HUES6 (cell line): ENCODE measurements at regions not wholly inside any gene's neighbourhood (a gene's known extent, or its start where the extent isn't known, plus 50 kb on each side); places are given as distances from the start of the nearest gene placed in this dataset.

Source experiments
- H3K27ac ChIP-seq: 2 replicates; pipeline ENCODE4 v1.7.0; 2013; ENCODE audit warnings: low read depth, mild to moderate bottlenecking, low read length, inconsistent platforms
- H3K27me3 ChIP-seq: 2 replicates; pipeline ENCODE4 v1.6.1; 2013; ENCODE audit warnings: low read length; ENCODE audit not compliant: control insufficient read depth, insufficient read depth
- H3K36me3 ChIP-seq: 2 replicates; pipeline ENCODE4 v1.6.1; 2013; ENCODE audit warnings: low read length; ENCODE audit not compliant: control insufficient read depth, insufficient read depth
- H3K4me1 ChIP-seq: 2 replicates; pipeline ENCODE4 v1.6.1; 2013; ENCODE audit warnings: low read length; ENCODE audit not compliant: control insufficient read depth, insufficient read depth
- H3K4me3 ChIP-seq: 2 replicates; pipeline ENCODE4 v1.5.1; 2013; ENCODE audit warnings: low read depth, low read length
- H3K9ac ChIP-seq: one replicate; pipeline ENCODE4 v1.6.1; 2013; ENCODE audit warnings: mild to moderate bottlenecking, low read length
- H3K9me3 ChIP-seq: 2 replicates; pipeline ENCODE4 v1.6.1; 2013; ENCODE audit warnings: low read depth, low read length; ENCODE audit not compliant: control insufficient read depth, insufficient read depth

GRCh38 chr4:71125137-71125536 is 131.7 kb downstream of the DCK start:
- H3K4me1 ChIP-seq: no peaks in the 10 kb centered on the region
- no peaks in the 10 kb centered on the region for H3K36me3 ChIP-seq
- H3K27me3 ChIP-seq: no peaks in the 10 kb centered on the region
- H3K27ac ChIP-seq: no peak overlapping the region
- H3K9ac ChIP-seq: no peak overlapping the region
- H3K4me3 ChIP-seq: no peak overlapping the region
- peaks cover 6% of the 10 kb centered on the region; the same call in 1 of the 2 replicates for H3K9me3 ChIP-seq

- no peaks in the 10 kb centered on the region for H3K9me3 ChIP-seq
- H3K27ac ChIP-seq: no peak overlapping the region
- H3K9ac ChIP-seq: no peak overlapping the region
- no peaks in the 10 kb centered on the region for H3K36me3 ChIP-seq
- H3K4me1 ChIP-seq: no peaks in the 10 kb centered on the region
- no peaks in the 10 kb centered on the region for H3K27me3 ChIP-seq
- H3K4me3 ChIP-seq: no peak overlapping the region
These were observed 133.3 kb downstream of the DCK start for GRCh38 chr4:71126719-71127118.

DNA sequence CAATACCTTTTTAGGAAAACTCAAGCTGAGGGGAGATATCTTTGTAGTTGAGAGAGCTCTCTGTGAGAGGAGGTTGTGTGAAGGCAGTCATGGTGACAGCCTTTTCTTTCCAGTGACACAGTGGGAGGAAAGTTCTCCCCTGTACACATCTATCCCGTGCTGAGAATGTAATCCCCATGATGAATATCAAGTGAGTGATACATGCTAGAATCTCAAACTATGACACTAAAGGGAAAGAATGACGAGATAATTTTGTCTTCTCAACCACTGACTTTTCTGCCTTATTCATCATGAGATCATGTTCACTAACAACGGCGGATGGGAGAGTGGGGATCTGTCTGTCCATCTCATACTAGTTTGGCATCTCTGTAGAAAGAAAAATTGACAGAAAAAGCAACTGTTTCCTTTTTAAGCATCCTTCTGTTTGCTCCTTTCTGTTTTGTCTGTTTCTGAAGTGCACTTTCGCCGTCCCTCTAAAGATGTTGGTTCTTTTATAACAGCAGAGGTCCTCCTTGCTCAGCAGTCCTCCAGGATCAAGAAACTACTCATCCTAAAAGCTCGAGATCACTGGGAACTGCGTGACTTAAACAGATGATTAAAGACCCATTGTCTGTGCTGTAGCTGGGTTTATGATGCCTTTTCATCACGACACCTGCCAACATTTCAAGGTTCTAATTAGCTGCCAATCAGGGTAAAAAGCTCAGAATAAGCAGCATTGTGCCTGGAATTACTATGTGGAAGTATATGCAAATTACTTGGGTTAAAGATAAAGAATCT is 137.6 kb downstream of the DCK start:
- Histone ChIP-seq H3K27ac (no peak overlapping the region), H3K36me3 (no peaks in the 10 kb centered on the region), H3K4me1 (no peaks in the 10 kb centered on the region), H3K9me3 (no peaks in the 10 kb centered on the region), H3K4me3 (no peak overlapping the region), H3K27me3 (no peaks in the 10 kb centered on the region), H3K9ac (no peak overlapping the region)

DNA sequence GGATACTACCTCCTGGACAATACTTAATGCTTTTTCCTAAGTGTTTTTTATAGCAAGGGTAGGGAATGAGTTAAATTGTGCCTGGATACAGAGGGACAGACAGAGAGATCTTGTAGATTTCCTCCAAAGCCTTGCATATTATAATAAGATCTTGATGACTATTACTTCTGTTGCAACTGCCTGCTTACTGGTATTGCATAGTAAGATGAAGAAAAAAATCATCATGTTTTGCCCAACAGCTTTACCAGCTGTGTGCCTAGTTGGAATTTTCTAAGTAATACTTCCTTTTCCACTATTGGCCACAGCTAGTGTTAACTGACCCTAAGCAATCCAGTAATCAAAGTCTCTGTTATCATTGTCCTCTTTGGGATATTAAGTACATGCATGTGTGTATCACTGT is 139.0 kb downstream of the DCK start:
- no peak overlapping the region for H3K27ac ChIP-seq
- no peaks in the 10 kb centered on the region for H3K36me3 ChIP-seq
- no peaks in the 10 kb centered on the region for H3K9me3 ChIP-seq
- H3K9ac ChIP-seq: no peak overlapping the region
- no peaks in the 10 kb centered on the region for H3K4me1 ChIP-seq
- H3K4me3 ChIP-seq: no peak overlapping the region
- H3K27me3 ChIP-seq: no peaks in the 10 kb centered on the region

DNA sequence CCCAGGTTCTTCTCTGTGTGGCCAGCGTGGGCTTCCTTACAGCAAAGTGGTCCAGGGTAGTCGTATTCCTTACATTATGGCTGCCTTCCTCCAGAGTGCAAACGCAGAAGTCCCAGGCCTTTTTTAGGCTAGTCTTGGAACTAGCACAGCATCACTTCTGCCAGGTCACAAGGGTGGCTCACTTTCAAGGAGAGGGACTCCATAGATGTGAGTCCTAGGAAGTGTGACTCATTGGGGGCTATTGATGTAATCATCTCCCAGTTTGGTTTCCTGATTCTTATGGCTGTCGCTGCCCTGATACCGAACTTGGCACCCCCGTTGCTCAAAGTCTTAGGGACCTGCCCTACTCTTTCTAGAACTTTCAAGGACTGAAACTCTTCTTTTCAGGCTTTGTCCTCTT is 140.0 kb downstream of the DCK start:
- no peak overlapping the region for H3K4me3 ChIP-seq
- H3K9ac ChIP-seq: no peak overlapping the region
- H3K9me3 ChIP-seq: no peaks in the 10 kb centered on the region
- H3K4me1 ChIP-seq: no peaks in the 10 kb centered on the region
- no peak overlapping the region for H3K27ac ChIP-seq
- no peaks in the 10 kb centered on the region for H3K36me3 ChIP-seq
- no peaks in the 10 kb centered on the region for H3K27me3 ChIP-seq

DNA sequence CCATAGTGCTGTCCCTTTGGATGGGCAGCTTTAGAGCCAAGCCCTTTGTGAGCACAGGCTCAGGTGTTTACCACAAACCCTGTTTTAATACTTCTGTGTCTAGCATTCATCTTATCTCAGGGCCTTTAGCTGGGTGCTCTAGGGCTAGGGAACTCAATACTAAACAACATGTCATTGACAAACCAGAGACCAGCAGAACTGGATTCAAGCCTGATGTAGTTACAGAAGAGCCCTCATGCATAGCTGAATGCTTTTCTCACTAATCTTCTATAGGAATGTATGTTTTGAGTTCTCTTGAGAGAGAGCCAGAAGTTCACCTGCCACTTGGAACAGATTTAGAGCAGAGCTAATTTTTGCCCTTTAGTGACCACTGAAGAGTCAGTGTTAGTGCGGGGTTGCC is 142.6 kb downstream of the DCK start:
- no peaks in the 10 kb centered on the region for H3K4me1 ChIP-seq
- H3K4me3 ChIP-seq: no peak overlapping the region
- no peak overlapping the region for H3K27ac ChIP-seq
- no peaks in the 10 kb centered on the region for H3K9me3 ChIP-seq
- H3K36me3 ChIP-seq: no peaks in the 10 kb centered on the region
- no peak overlapping the region for H3K9ac ChIP-seq
- no peaks in the 10 kb centered on the region for H3K27me3 ChIP-seq

DNA sequence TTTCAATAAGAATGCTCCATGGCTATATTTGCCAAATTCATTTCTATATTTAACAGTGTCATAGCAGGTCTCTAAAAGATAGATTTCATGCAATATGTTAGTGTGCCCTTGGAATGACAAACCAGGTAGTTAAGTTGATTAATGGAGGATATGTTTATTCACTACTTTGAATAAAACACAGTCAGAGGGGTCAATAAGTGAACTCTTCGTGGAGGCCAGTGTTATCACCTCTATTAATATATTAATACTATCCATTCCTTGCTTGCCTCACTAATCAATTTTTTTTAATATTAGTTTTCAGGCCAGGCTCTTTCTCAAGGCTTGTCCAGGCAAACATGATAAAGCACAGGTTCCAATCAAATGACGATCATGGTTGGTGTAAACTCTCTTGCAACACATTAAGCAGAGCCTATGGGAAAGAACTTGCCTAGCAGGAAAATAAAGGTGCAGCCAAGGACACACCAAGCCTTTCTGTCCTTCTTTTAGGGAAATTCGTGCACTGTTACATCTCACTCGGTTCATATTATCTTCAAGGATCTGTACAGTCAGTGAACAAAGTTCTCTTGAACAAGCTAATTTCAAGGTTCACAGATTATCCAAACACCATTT is 144.7 kb downstream of the DCK start:
- no peak overlapping the region for H3K9ac ChIP-seq
- H3K27ac ChIP-seq: no peak overlapping the region
- H3K4me3 ChIP-seq: no peak overlapping the region
- no peaks in the 10 kb centered on the region for H3K36me3 ChIP-seq
- no peaks in the 10 kb centered on the region for H3K4me1 ChIP-seq
- no peaks in the 10 kb centered on the region for H3K9me3 ChIP-seq
- no peaks in the 10 kb centered on the region for H3K27me3 ChIP-seq

GRCh38 chr4:71140563-71140962 is 147.1 kb downstream of the DCK start:
- Histone ChIP-seq H3K36me3 (no peaks in the 10 kb centered on the region), H3K4me3 (no peak overlapping the region), H3K9ac (no peak overlapping the region), H3K4me1 (no peaks in the 10 kb centered on the region), H3K27me3 (no peaks in the 10 kb centered on the region), H3K9me3 (no peaks in the 10 kb centered on the region), H3K27ac (no peak overlapping the region)

DNA sequence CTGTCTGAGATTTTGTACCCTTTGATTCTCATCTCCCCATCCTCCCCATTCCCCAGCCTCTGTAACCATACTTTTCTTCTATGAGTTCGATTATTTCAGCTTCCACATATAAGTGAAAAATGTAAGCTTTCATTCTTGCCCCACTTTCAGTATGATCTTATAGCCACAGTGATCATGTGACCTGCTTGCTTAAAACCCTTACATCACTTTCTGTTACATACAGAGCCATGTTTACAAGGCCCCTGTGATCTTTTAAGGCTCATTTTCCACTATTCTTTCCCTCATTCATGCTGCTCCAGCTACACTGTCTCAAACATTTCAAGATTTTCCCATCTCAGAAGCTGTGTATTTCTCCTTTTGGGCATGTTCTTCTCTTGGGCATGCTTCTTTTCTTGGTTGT is 147.7 kb downstream of the DCK start:
- H3K4me1 ChIP-seq: no peaks in the 10 kb centered on the region
- no peaks in the 10 kb centered on the region for H3K27me3 ChIP-seq
- H3K27ac ChIP-seq: no peak overlapping the region
- H3K36me3 ChIP-seq: no peaks in the 10 kb centered on the region
- H3K9ac ChIP-seq: no peak overlapping the region
- H3K4me3 ChIP-seq: no peak overlapping the region
- H3K9me3 ChIP-seq: no peaks in the 10 kb centered on the region

DNA sequence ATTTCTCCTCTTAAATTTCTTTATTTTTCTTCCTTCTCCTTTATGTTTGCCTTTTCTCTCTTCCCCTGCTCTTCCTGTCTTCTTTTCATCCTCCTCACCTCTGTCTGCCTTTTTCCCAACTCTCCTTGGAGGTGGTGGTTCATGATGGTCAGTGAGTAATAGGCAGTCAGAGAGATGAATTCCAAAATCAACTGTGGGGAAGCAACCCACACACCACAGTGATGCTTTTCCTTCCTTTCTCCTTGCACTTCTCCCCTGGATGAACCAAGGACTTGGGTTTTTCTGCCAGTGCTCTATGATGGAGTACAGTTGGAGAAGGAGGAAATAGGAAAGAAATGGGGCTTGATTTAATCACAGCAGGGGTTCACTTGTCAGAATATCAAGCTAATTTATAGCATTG is 153.8 kb downstream of the DCK start:
- H3K27ac ChIP-seq: no peak overlapping the region
- no peak overlapping the region for H3K9ac ChIP-seq
- no peak overlapping the region for H3K4me3 ChIP-seq
- no peaks in the 10 kb centered on the region for H3K27me3 ChIP-seq
- no peaks in the 10 kb centered on the region for H3K9me3 ChIP-seq
- H3K36me3 ChIP-seq: no peaks in the 10 kb centered on the region
- H3K4me1 ChIP-seq: no peaks in the 10 kb centered on the region

GRCh38 chr4:71148545-71148944 is 155.1 kb downstream of the DCK start:
- no peak overlapping the region for H3K27ac ChIP-seq
- H3K36me3 ChIP-seq: no peaks in the 10 kb centered on the region
- no peak overlapping the region for H3K4me3 ChIP-seq
- no peaks in the 10 kb centered on the region for H3K4me1 ChIP-seq
- no peaks in the 10 kb centered on the region for H3K27me3 ChIP-seq
- no peak overlapping the region for H3K9ac ChIP-seq
- H3K9me3 ChIP-seq: no peaks in the 10 kb centered on the region
